Tibial nerve (tissue), 4 donors: ENCODE measurements at regions not wholly inside any gene's neighbourhood (a gene's known extent, or its start where the extent isn't known, plus 50 kb on each side); places are given as distances from the start of the nearest gene placed in this dataset.

Experiments
- CTCF ChIP-seq, 5 experiments: fragments of 200-600 bp in 3 of 5; fragments of 450-650 bp in 2 of 5; sonication (generic) in 3 of 5; IDR thresholded peaks; one replicate each; pipeline ENCODE4 v1.5.1; 2016 to 2019; ENCODE audit warnings: antibody characterized with exemption in 5 of 5, mild to moderate bottlenecking in 3 of 5, moderate library complexity in 2 of 5
- EP300 ChIP-seq, 2 donors: sonication (generic); formaldehyde crosslinking; IDR thresholded peaks; one replicate each; pipeline ENCODE4 v1.6.1; 2017; ENCODE audit warnings: antibody characterized with exemption in 2 of 2, mild to moderate bottlenecking in 1 of 2
- POLR2A ChIP-seq, 2 donors: fragments of 450-650 bp; IDR thresholded peaks; one replicate each; pipeline ENCODE4 v1.6.1; 2017; ENCODE audit warnings: antibody characterized with exemption in 2 of 2, mild to moderate bottlenecking in 2 of 2, moderate library complexity in 2 of 2

DNA sequence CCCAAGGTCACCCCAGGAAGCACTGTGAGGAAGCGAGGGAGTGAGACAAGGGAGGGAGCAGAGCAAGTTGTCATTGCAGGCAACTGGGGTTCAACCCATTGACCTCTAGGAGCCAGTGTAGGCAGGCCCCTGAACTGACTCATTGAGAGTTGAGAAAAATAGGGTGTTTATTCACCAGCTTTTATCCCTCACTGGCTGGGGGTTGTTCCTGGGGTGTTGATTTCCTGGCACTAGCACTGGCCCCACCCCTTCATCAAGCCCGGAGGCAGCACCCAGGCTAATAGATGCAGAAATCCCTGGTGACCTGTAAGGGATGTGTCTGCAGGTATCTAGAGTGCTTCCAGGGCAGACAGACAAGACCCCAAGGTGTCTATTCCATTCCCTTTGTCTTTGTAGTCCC lies 183.9 kb downstream of the ARRDC4 start:
- no peak for TF ChIP-seq POLR2A (IDR thresholded peaks at IDR 0.05)
- TF ChIP-seq CTCF (IDR thresholded peaks at IDR 0.05) = no peak
- TF ChIP-seq EP300 (IDR thresholded peaks at IDR 0.05) = no peak
